Coronary artery (tissue), 2 donors: ENCODE measurements at regions not wholly inside any gene's neighbourhood (a gene's known extent, or its start where the extent isn't known, plus 50 kb on each side); places are given as distances from the start of the nearest gene placed in this dataset.

Experiments
- DNase-seq: peaks from one replicate; pipeline ENCODE4 v3.0.0-alpha.2; 2017; ENCODE audit warnings: low spot score
- H3K27ac ChIP-seq, 2 donors: fragments of 200-600 bp; sonication (generic); one replicate each; pipeline ENCODE4 v1.5.1; 2016 to 2019
- H3K4me3 ChIP-seq: fragments of 200-600 bp; sonication (generic); 2 replicates; pipeline ENCODE4 v1.5.1; 2016; ENCODE audit warnings: mild to moderate bottlenecking, moderate library complexity
- CTCF ChIP-seq: fragments of 200-600 bp; sonication (generic); IDR thresholded peaks from one replicate; pipeline ENCODE4 v1.5.1; 2019; ENCODE audit warnings: antibody characterized with exemption

- no peak for DNase-seq
- Histone ChIP-seq H3K27ac (no peak overlapping the region), H3K4me3 (no peak overlapping the region)
- TF ChIP-seq CTCF = no peak
Measured at GRCh38 chr4:157678478-157678877, 457.9 kb downstream of the GRIA2 start.

GRCh38 chr4:157674699-157675098 is 454.2 kb downstream of the GRIA2 start:
- Histone ChIP-seq H3K27ac (no peak overlapping the region), H3K4me3 (no peak overlapping the region)
- no peak for TF ChIP-seq CTCF
- DNase-seq = no peak

- no peak overlapping the region for H3K27ac ChIP-seq
- H3K4me3 ChIP-seq = no peak overlapping the region
- DNase-seq = no peak
- no peak for TF ChIP-seq CTCF
Measured at GRCh38 chr4:157667836-157668235, 447.3 kb downstream of the GRIA2 start.

- H3K27ac ChIP-seq = no peak overlapping the region
- TF ChIP-seq CTCF = no peak
- no peak overlapping the region for H3K4me3 ChIP-seq
- no peak for DNase-seq
Measured at GRCh38 chr4:157664726-157665125, 444.2 kb downstream of the GRIA2 start.

- H3K4me3 ChIP-seq = no peak overlapping the region
- H3K27ac ChIP-seq = no peak overlapping the region
- no peak for TF ChIP-seq CTCF
- DNase-seq = no peak
Measured at GRCh38 chr4:157655096-157655809, 434.7 kb downstream of the GRIA2 start.

- Histone ChIP-seq H3K27ac (no peak overlapping the region), H3K4me3 (no peak overlapping the region)
- no peak for TF ChIP-seq CTCF
- no peak for DNase-seq
Measured at GRCh38 chr4:157643257-157643656, 422.7 kb downstream of the GRIA2 start.

GRCh38 chr4:157634057-157634456 is 413.5 kb downstream of the GRIA2 start:
- Histone ChIP-seq H3K4me3 (no peak overlapping the region), H3K27ac (no peak overlapping the region)
- no peak for TF ChIP-seq CTCF
- no peak for DNase-seq
